IMR-90 (cell line): ENCODE measurements at regions not wholly inside any gene's neighbourhood (a gene's known extent, or its start where the extent isn't known, plus 50 kb on each side); places are given as distances from the start of the nearest gene placed in this dataset.

Experiments
- ATAC-seq: fragments of 200-7000 bp; cut with Tn5 transposase; 2 replicates; pipeline ENCODE4 v1.9.1; 2020; ENCODE audit warnings: low read depth, mild to moderate bottlenecking, moderate library complexity
- BruUV-seq: library from RNA; stranded (reverse); fragments of 400-500 nt; replicated peaks from 2 replicates; lab custom pipeline; 2021; lab: Mats Ljungman, UMichigan
- CTCF ChIA-PET: fragments of 300-600 bp; formaldehyde crosslinking; extraction: SDS; loops from one replicate; lab custom pipeline; 2021; ENCODE audit warnings: antibody characterized with exemption; lab: Yijun Ruan, JAX
- POLR2A ChIA-PET: fragments of 300-600 bp; sonication (Branson Sonifier 250); formaldehyde crosslinking; loops from one replicate; lab custom pipeline; 2022; ENCODE audit warnings: antibody characterized with exemption; ENCODE audit not compliant: unreplicated experiment; lab: Charles Lee
- DNase-seq: peaks from one replicate; pipeline ENCODE4 v3.0.0; 2013
- H2AFZ ChIP-seq: replicated peaks from 2 replicates; pipeline ENCODE3; 2013; ENCODE audit warnings: low read length, mild to moderate bottlenecking; ENCODE audit not compliant: poor library complexity
- H2AK5ac ChIP-seq: 2 replicates; pipeline ENCODE4 v1.6.1; 2013; ENCODE audit warnings: low read depth, low read length, inconsistent platforms
- H2AK9ac ChIP-seq: replicated peaks from 2 replicates; pipeline ENCODE3; 2013; ENCODE audit warnings: mild to moderate bottlenecking, low read depth, low read length, moderate library complexity; ENCODE audit not compliant: poor library complexity
- H2BK120ac ChIP-seq: 2 replicates; pipeline ENCODE4 v1.6.1; 2013; ENCODE audit warnings: low read depth, low read length, inconsistent platforms
- H2BK15ac ChIP-seq: 3 replicates; pipeline ENCODE4 v1.6.1; 2013; ENCODE audit warnings: low read depth, low read length, inconsistent platforms
- H2BK20ac ChIP-seq: 2 replicates; pipeline ENCODE4 v1.6.1; 2013; ENCODE audit warnings: low read depth, mild to moderate bottlenecking, inconsistent platforms, low read length, moderate library complexity
- H2BK5ac ChIP-seq: 2 replicates; pipeline ENCODE4 v1.6.1; 2013; ENCODE audit warnings: mild to moderate bottlenecking, low read depth, low read length, inconsistent platforms; ENCODE audit not compliant: poor library complexity, severe bottlenecking
- H3K14ac ChIP-seq: replicated peaks from 2 replicates; pipeline ENCODE4 v1.6.1; 2013; ENCODE audit warnings: low read depth, low read length, inconsistent platforms
- H3K18ac ChIP-seq: 2 replicates; pipeline ENCODE4 v1.6.1; 2013; ENCODE audit warnings: low read depth, low read length, control low read depth
- H3K23ac ChIP-seq: 2 replicates; pipeline ENCODE4 v1.6.1; 2013; ENCODE audit warnings: low read depth, low read length, inconsistent platforms
- H3K27ac ChIP-seq: 2 replicates; pipeline ENCODE4 v1.5.1; 2013; ENCODE audit warnings: mild to moderate bottlenecking, control low read depth, low read length; ENCODE audit not compliant: insufficient read depth
- H3K27me3 ChIP-seq: 2 replicates; pipeline ENCODE4 v1.6.1; 2013; ENCODE audit warnings: low read length; ENCODE audit not compliant: control insufficient read depth, insufficient read depth
- H3K36me3 ChIP-seq: 2 replicates; pipeline ENCODE4 v1.6.1; 2013; ENCODE audit warnings: low read length, mixed read lengths; ENCODE audit not compliant: control insufficient read depth, insufficient read depth
- H3K4ac ChIP-seq: 2 replicates; pipeline ENCODE4 v1.6.1; 2013; ENCODE audit warnings: low read depth, low read length, inconsistent platforms
- H3K4me1 ChIP-seq: 2 replicates; pipeline ENCODE4 v1.6.1; 2013; ENCODE audit warnings: low read length, mixed read lengths; ENCODE audit not compliant: control insufficient read depth, insufficient read depth
- H3K4me2 ChIP-seq: 2 replicates; pipeline ENCODE4 v1.6.1; 2013; ENCODE audit warnings: low read depth, mild to moderate bottlenecking, control low read depth, low read length, moderate library complexity
- H3K4me3 ChIP-seq: 2 replicates; pipeline ENCODE4 v1.5.1; 2013; ENCODE audit warnings: low read depth, mild to moderate bottlenecking, control low read depth, low read length, moderate library complexity; ENCODE audit not compliant: insufficient read depth
- H3K56ac ChIP-seq: 2 replicates; pipeline ENCODE4 v1.6.1; 2013; ENCODE audit warnings: low read length, inconsistent platforms; ENCODE audit not compliant: insufficient read depth; ENCODE audit errors: extremely low read depth
- H3K79me1 ChIP-seq, 2 experiments: 2 replicates each; pipeline ENCODE4 v1.6.1; 2013; ENCODE audit warnings: low read length in 2 of 2, inconsistent platforms in 1 of 2, low read depth in 1 of 2
- H3K9ac ChIP-seq: 2 replicates; pipeline ENCODE4 v1.6.1; 2013; ENCODE audit warnings: low read depth, low read length, control low read depth
- H3K9me1 ChIP-seq: 2 replicates; pipeline ENCODE4 v1.6.1; 2013; ENCODE audit warnings: low read length, inconsistent platforms; ENCODE audit not compliant: insufficient read depth
- H3K9me3 ChIP-seq: 2 replicates; pipeline ENCODE4 v1.6.1; 2013; ENCODE audit warnings: low read length; ENCODE audit not compliant: control insufficient read depth, insufficient read depth
- H4K20me1 ChIP-seq: 2 replicates; pipeline ENCODE4 v1.6.1; 2013; ENCODE audit warnings: low read length, inconsistent platforms; ENCODE audit not compliant: insufficient read depth
- H4K5ac ChIP-seq: 2 replicates; pipeline ENCODE4 v1.6.1; 2013; ENCODE audit warnings: mild to moderate bottlenecking, low read depth, low read length, control low read depth
- H4K8ac ChIP-seq, 2 experiments: 2 replicates each; pipeline ENCODE4 v1.6.1; 2013; ENCODE audit warnings: low read depth in 2 of 2, low read length in 2 of 2, control low read depth in 1 of 2, inconsistent platforms in 1 of 2
- H4K91ac ChIP-seq: 2 replicates; pipeline ENCODE4 v1.6.1; 2013; ENCODE audit warnings: low read depth, low read length, inconsistent platforms; ENCODE audit not compliant: insufficient read depth
- BHLHE40 ChIP-seq: fragments of 150-350 bp; IDR thresholded peaks from 2 replicates; pipeline ENCODE4 v1.6.1; 2016; ENCODE audit warnings: mild to moderate bottlenecking, low read depth, low read length
- CHD1 ChIP-seq: IDR thresholded peaks from 2 replicates; pipeline ENCODE4 v1.6.1; 2012; ENCODE audit warnings: low read depth, low read length, improper control_type of control experiment
- CTCF ChIP-seq: conservative IDR thresholded peaks from 2 replicates; pipeline ENCODE4 v1.5.1; 2012; ENCODE audit warnings: mild to moderate bottlenecking, low read depth, low read length, improper control_type of control experiment
- ELK1 ChIP-seq: fragments of 150-350 bp; IDR thresholded peaks from 2 replicates; pipeline ENCODE4 v1.6.1; 2016; ENCODE audit warnings: low read depth, mild to moderate bottlenecking, low read length, moderate library complexity, borderline replicate concordance
- FOS ChIP-seq: fragments of 150-350 bp; IDR thresholded peaks from 2 replicates; pipeline ENCODE4 v1.6.1; 2016; ENCODE audit warnings: low read depth, low read length
- MAFK ChIP-seq: IDR thresholded peaks from 2 replicates; pipeline ENCODE4 v1.6.1; 2012; ENCODE audit warnings: low read depth, low read length, improper control_type of control experiment
- NFE2L2 ChIP-seq: fragments of 150-350 bp; IDR thresholded peaks from 2 replicates; pipeline ENCODE4 v1.6.1; 2016; ENCODE audit warnings: low read depth, mild to moderate bottlenecking, low read length
- RCOR1 ChIP-seq: IDR thresholded peaks from 2 replicates; pipeline ENCODE4 v1.6.1; 2012; ENCODE audit warnings: mild to moderate bottlenecking, low read length, improper control_type of control experiment; ENCODE audit not compliant: insufficient replicate concordance
- SMC3 ChIP-seq: fragments of 150-350 bp; IDR thresholded peaks from 2 replicates; pipeline ENCODE4 v1.6.1; 2016; ENCODE audit warnings: low read depth, mild to moderate bottlenecking, antibody characterized with exemption, low read length, moderate library complexity
- WGBS, 2 experiments: methylation state at CpG; one replicate each; pipeline versions ENCODE4 v1.1.5 to v1.1.7; 2013; ENCODE audit warnings: missing lambda C conversion rate in 2 of 2; ENCODE audit not compliant: insufficient read length in 1 of 2; ENCODE audit errors: extremely low coverage in 2 of 2; 5-methylcytosine and 5-hydroxymethylcytosine counted together
- dilution Hi-C: fragments of 300-500 bp; cut with HindIII; formaldehyde crosslinking; loops from one replicate; pipeline ENCODE4 v1.14.3; 2018; ENCODE audit warnings: low sequenced_read_pairs; ENCODE audit not compliant: unreplicated experiment
- in situ Hi-C: fragments of 300-500 bp; cut with MboI; formaldehyde crosslinking; loops from 3 replicates; pipeline ENCODE4 v1.14.3; 2019; ENCODE audit warnings: low sequenced_read_pairs, inconsistent platforms, mixed read lengths
- intact Hi-C: fragments of 100-400 bp; cut with micrococcal nuclease; formaldehyde crosslinking; loops from 2 replicates; pipeline ENCODE4 v1.10.0; 2022

- no TSS peak for BruUV-seq
- Histone ChIP-seq H3K9me1 (no peaks in the 10 kb centered on the region), H3K4me2 (no peak overlapping the region), H3K23ac (no peak overlapping the region), H3K4me3 (no peak overlapping the region), H3K9ac (no peak overlapping the region), H2BK20ac (no peak overlapping the region), H2AFZ (no peak overlapping the region), H3K4ac (no peak overlapping the region), H3K79me1 (no peaks in the 10 kb centered on the region), H3K14ac (no peak overlapping the region), H3K9me3 (peaks cover 12% of the 10 kb centered on the region; the same call in 1 of the 2 replicates), H3K56ac (no peak overlapping the region), H4K20me1 (no peaks in the 10 kb centered on the region), H2BK15ac (no peak overlapping the region), H3K36me3 (no peaks in the 10 kb centered on the region), H2BK120ac (no peak overlapping the region), H2AK5ac (no peak overlapping the region), H2AK9ac (no peak overlapping the region), H4K8ac (no peak overlapping the region), H4K5ac (no peak overlapping the region), H3K18ac (no peak overlapping the region), H3K27ac (no peak overlapping the region), H4K91ac (no peak overlapping the region), H3K27me3 (no peaks in the 10 kb centered on the region), H2BK5ac (no peak overlapping the region), H3K4me1 (no peaks in the 10 kb centered on the region)
- ATAC-seq, result no peak
- ChIA-PET POLR2A (no interaction called here), CTCF (no interaction called here)
- no peak for DNase-seq
- in situ Hi-C loops, result no loop called here
- intact Hi-C loops, result no loop called here
- no peak for TF ChIP-seq CTCF
- no peak for TF ChIP-seq ELK1
- TF ChIP-seq RCOR1, result no peak
- TF ChIP-seq FOS, result no peak
- no peak for TF ChIP-seq BHLHE40
- TF ChIP-seq SMC3, result no peak
- no peak for TF ChIP-seq CHD1
- TF ChIP-seq MAFK, result no peak
- no peak for TF ChIP-seq NFE2L2
- WGBS, 2 experiments, result no CpG with 5 or more reads among the region's 2 CpGs
- dilution Hi-C loops, result no loop called here
These were observed 675.9 kb downstream of the UQCRFS1 start for GRCh38 chr19:28537079-28537478.
